Kidney tubule cell (primary cell): ENCODE measurements at regions not wholly inside any gene's neighbourhood (a gene's known extent, or its start where the extent isn't known, plus 50 kb on each side); places are given as distances from the start of the nearest gene placed in this dataset.
A peak's percentile ranks its signal among the peaks of the same experiment; 100 is the strongest.
"Not testable (repeated sequence)": the region's sequence is repeated elsewhere in the genome, so short reads cannot be mapped to it uniquely, and the experiment has no call there.

Experiments
- DNase-seq: peaks from one replicate; pipeline ENCODE4 v3.0.0-alpha.2; 2018; ENCODE audit warnings: low spot score

GRCh38 chr13:44305917-44306370, 67.7 kb upstream of the SERP2 start:
- no peak for DNase-seq

- peak; percentile 91 for DNase-seq
These were observed 67.0 kb upstream of the SERP2 start for GRCh38 chr13:44306371-44307192.

GRCh38 chr13:44307255-44307654, 66.4 kb upstream of the SERP2 start:
- no peak for DNase-seq

GRCh38 chr13:44307844-44308243, 65.8 kb upstream of the SERP2 start:
- no peak for DNase-seq

GRCh38 chr13:44308352-44308751, 65.3 kb upstream of the SERP2 start:
- DNase-seq: no peak

DNA sequence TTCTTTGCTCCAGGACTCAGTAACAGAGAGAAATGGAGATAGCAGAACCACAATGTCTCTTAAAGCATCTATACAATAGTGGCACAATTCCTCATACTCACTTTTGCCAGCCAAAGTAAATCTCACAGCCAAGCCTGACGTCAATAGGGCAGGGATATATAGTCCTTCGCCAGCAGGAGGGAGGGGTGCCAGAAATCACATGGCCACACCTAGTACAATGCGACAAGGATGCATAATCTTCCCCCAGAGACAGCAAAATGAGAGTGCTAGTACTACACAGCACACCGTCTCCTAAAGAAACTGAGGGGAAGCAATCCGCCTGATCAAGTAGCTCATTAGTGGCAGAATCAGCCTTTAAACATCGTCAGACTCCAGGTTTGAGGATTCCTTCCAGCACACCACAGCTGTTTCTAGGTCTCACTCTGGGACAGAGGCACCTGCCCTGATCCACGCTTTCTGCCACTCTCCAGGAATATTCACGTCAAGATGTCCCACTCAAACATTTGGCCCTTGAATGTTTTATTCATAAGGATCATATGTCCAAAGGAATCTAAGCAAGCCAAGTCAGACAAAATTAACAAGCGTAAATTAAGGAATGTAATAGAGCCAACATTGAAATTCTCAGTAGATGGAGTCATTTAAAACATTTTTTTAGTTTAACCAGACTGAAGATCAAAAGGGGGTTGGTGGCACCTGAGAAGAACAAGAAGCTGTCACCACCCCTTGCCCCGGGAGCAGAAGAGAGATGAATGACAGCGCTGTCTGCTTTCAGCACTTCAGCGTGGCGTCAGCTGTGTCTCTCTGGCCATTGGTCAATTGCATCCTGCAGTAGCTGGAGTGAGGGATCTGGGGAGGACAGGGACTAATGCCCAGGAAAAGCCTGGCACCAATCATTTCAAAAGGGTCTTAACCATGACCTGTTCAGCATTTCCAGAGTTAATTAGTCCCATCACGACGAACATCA, 63.5 kb upstream of the SERP2 start:
- DNase-seq: no peak

DNA sequence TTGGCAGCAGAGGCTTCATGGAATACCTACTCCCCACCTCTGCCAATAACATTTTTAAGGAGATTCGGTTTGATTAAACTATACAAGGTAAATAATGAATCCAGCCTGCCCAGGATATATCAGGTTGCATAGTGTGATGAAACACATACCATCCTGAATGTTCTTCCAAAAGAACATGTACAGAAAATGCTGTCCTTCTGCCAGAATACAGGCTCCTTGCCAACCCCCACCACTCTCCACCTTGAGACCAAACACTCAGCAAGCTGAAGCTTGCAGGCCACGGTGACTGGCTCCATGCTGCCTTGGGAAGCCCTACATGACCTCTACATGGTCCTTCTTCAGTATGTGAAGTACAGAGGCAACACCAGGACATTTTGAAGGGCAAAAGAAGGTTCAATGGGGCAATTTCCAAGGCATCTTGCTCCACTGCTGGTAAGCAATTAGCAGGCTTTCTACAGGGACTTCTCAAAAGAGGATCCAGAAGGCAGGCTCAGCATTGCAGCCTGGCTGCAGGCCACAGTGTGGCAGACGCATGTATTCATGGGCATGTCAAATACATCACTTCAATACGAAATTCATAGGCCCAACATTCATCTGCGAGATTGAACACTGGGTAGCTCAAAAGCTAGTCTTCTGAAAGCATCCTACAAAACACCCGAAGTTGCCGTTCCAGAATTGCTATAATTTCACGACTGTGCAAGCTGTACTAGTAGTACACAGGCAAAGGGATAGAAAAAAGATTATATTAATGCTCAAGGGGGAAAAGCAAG, 62.4 kb upstream of the SERP2 start:
- no peak for DNase-seq

GRCh38 chr13:44312131-44312530, 61.5 kb upstream of the SERP2 start:
- no peak for DNase-seq

- peak; percentile 93 for DNase-seq
These were observed 60.6 kb upstream of the SERP2 start for GRCh38 chr13:44312834-44313551.

DNA sequence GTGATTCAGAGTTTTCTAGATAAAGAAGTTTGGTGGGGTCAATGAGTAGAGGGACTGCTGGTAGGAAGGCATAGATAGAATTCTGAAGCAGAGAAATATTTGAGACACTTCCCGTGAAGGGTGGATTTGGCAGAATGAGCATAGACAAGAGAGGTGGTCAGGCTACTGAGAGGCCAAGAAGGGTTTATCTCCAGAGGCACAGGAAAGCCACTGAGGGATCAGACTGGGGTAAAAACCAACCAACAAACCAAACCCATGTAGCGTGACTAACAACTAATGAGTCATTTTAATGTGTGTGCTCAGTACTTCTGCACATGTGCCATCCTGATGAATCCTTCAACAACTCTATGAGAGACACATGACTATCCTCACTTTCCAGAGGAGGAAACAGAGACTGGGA, 60.0 kb upstream of the SERP2 start:
- DNase-seq: peak; percentile 96

DNA sequence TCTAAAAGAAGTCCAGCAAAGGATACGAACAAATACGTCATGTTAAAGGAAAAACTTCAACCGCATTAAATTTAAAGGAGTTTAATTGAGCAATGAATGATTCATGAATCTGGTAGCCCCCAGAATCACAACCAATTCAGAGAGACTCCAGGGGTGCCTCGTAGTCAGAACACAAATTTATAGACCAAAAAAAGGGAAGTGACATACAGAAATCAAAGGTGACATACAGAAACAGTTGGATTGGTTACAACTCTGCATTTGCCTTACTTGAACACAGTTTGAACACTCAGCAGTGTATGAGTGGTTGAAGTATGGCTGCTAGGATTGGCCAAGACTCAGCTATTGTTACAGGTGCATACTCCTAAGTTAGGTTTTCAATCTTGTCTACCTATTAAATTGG, 59.5 kb upstream of the SERP2 start:
- not testable (repeated sequence) for DNase-seq

GRCh38 chr13:44317752-44318151, 55.9 kb upstream of the SERP2 start:
- DNase-seq: peak; percentile 38

DNA sequence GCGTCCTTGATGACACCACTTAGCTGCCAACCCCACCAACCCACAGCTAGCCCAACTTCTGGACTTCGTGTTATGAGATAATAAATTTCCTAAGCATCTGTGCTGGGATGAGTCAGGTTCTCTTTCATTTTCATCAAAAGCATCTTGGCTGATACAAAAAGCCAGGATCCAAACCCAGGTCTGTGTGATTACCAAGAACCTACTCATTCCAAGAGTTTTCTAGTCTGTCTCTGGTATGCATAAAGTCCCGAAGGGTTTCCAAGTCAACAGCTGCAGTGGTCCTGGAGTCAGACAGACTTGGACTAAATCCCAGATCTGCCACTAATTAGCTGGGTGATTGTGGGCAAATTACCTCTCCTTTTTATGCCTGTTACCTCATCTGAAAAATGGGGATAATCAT, 55.5 kb upstream of the SERP2 start:
- DNase-seq: peak; percentile 23

DNA sequence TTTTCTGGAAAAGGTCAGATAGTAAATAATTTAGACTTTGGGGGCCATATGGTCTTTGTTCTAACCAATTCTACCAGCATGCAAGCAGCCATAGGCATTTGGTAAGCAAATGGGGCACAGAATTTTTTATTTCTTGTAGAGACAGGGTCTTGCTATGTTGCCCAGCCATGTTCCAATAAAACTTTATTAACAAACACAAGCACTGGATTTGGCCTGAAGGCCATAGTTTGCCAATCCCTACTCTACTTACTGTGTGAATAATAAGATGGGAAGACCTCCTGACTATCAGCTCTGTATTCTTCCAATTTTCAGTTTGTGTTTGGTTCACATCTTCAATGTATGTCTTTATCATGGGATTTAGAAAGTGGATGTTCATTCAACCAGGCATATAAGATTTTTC, 53.0 kb upstream of the SERP2 start:
- no peak for DNase-seq

- DNase-seq: no peak
These were observed 51.7 kb upstream of the SERP2 start for GRCh38 chr13:44321961-44322360.

- DNase-seq: no peak
These were observed 50.7 kb upstream of the SERP2 start for GRCh38 chr13:44322928-44323327.

- DNase-seq: no peak
These were observed 49.9 kb upstream of the SERP2 start for GRCh38 chr13:44323754-44324153.
